HEK293T (cell line): ENCODE measurements at regions not wholly inside any gene's neighbourhood (a gene's known extent, or its start where the extent isn't known, plus 50 kb on each side); places are given as distances from the start of the nearest gene placed in this dataset.

Experiments
- CTCF ChIA-PET: fragments of 350-600 bp; formaldehyde crosslinking; extraction: SDS; loops from one replicate; lab custom pipeline; 2021; ENCODE audit warnings: antibody characterized with exemption, inconsistent platforms; lab: Yijun Ruan, JAX
- POLR2A ChIA-PET: fragments of 350-600 bp; formaldehyde crosslinking; extraction: SDS; loops from one replicate; lab custom pipeline; 2020; ENCODE audit warnings: antibody characterized with exemption, inconsistent platforms; lab: Yijun Ruan, JAX
- DNase-seq: peaks from one replicate; pipeline ENCODE4 v3.0.0; 2012; ENCODE audit warnings: mixed read lengths; ENCODE audit errors: extremely low spot score
- ARNT ChIP-seq: fragments of 450-650 bp; IDR thresholded peaks from 2 replicates; pipeline ENCODE4 v1.6.1; 2017; ENCODE audit warnings: mild to moderate bottlenecking
- BHLHE40 ChIP-seq: fragments of 450-650 bp; IDR thresholded peaks from 2 replicates; pipeline ENCODE4 v1.6.1; 2016; ENCODE audit warnings: mild to moderate bottlenecking, moderate library complexity, borderline replicate concordance
- CTBP1 ChIP-seq: fragments of 450-650 bp; IDR thresholded peaks from 2 replicates; pipeline ENCODE4 v1.6.1; 2016; ENCODE audit warnings: borderline replicate concordance
- ELF4 ChIP-seq: fragments of 450-650 bp; IDR thresholded peaks from 2 replicates; pipeline ENCODE4 v1.6.1; 2017; ENCODE audit warnings: antibody characterized with exemption
- FOXA1 ChIP-seq: fragments of 450-650 bp; IDR thresholded peaks from 2 replicates; pipeline ENCODE4 v1.6.1; 2016; ENCODE audit warnings: mild to moderate bottlenecking
- FOXK2 ChIP-seq: fragments of 450-650 bp; IDR thresholded peaks from 2 replicates; pipeline ENCODE4 v1.6.1; 2016; ENCODE audit warnings: mild to moderate bottlenecking
- FOXM1 ChIP-seq: fragments of 450-650 bp; IDR thresholded peaks from 2 replicates; pipeline ENCODE4 v1.6.1; 2017; ENCODE audit warnings: mild to moderate bottlenecking, borderline replicate concordance
- HDGF ChIP-seq: fragments of 450-650 bp; IDR thresholded peaks from 2 replicates; pipeline ENCODE4 v1.6.1; 2017; ENCODE audit warnings: antibody characterized with exemption, borderline replicate concordance
- L3MBTL2 ChIP-seq: fragments of 450-650 bp; conservative IDR thresholded peaks from 2 replicates; pipeline ENCODE4 v1.6.1; 2016; ENCODE audit warnings: mild to moderate bottlenecking
- LEF1 ChIP-seq: fragments of 450-650 bp; IDR thresholded peaks from 2 replicates; pipeline ENCODE4 v1.6.1; 2017; ENCODE audit warnings: mild to moderate bottlenecking, borderline replicate concordance
- NFRKB ChIP-seq: fragments of 450-650 bp; IDR thresholded peaks from 2 replicates; pipeline ENCODE4 v1.6.1; 2016; ENCODE audit warnings: mild to moderate bottlenecking, moderate library complexity
- SP1 ChIP-seq: fragments of 450-650 bp; IDR thresholded peaks from 2 replicates; pipeline ENCODE4 v1.6.1; 2017
- SUZ12 ChIP-seq: fragments of 450-650 bp; IDR thresholded peaks from 2 replicates; pipeline ENCODE4 v1.6.1; 2016; ENCODE audit warnings: mild to moderate bottlenecking
- TARDBP ChIP-seq: fragments of 450-650 bp; IDR thresholded peaks from 2 replicates; pipeline ENCODE4 v1.6.1; 2016
- ZNF384 ChIP-seq: fragments of 450-650 bp; IDR thresholded peaks from 2 replicates; pipeline ENCODE4 v1.6.1; 2016
- TF ChIP-seq, protein P1 (sequence below): fragments of 450-650 bp; IDR thresholded peaks from 2 replicates; pipeline ENCODE4 v1.6.1; 2016

DNA sequence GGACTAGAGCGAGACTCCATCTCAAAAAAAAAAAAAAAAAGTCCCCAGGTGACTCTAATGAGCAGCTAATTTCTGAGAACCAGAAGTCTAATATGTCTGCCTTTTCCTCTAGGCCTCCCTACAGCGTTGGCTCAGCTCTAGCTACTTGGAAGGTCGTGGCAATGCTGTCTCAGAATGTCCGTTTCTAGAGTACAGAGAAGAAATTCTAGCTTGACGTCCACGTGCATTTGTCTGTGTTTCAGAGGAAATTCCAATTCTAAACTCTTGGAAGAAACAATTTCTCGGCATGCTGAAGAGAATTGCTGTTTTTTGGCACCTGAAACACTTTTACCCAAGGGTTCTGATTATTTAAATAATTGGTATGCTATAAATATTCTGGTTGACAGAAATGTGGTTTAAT is 78.8 kb downstream of the SOX2 start:
- no peak for DNase-seq
- CTCF ChIA-PET, result no interaction called here
- POLR2A ChIA-PET, result no interaction called here
- TF ChIP-seq SUZ12, result no peak
- no peak for TF ChIP-seq L3MBTL2
- TF ChIP-seq FOXM1, result no peak
- TF ChIP-seq, protein P1, sequence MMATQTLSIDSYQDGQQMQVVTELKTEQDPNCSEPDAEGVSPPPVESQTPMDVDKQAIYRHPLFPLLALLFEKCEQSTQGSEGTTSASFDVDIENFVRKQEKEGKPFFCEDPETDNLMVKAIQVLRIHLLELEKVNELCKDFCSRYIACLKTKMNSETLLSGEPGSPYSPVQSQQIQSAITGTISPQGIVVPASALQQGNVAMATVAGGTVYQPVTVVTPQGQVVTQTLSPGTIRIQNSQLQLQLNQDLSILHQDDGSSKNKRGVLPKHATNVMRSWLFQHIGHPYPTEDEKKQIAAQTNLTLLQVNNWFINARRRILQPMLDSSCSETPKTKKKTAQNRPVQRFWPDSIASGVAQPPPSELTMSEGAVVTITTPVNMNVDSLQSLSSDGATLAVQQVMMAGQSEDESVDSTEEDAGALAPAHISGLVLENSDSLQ, result no peak
- TF ChIP-seq SP1, result no peak
- TF ChIP-seq TARDBP, result no peak
- no peak for TF ChIP-seq FOXK2
- no peak for TF ChIP-seq FOXA1
- no peak for TF ChIP-seq CTBP1
- no peak for TF ChIP-seq HDGF
- TF ChIP-seq ARNT, result no peak

DNA sequence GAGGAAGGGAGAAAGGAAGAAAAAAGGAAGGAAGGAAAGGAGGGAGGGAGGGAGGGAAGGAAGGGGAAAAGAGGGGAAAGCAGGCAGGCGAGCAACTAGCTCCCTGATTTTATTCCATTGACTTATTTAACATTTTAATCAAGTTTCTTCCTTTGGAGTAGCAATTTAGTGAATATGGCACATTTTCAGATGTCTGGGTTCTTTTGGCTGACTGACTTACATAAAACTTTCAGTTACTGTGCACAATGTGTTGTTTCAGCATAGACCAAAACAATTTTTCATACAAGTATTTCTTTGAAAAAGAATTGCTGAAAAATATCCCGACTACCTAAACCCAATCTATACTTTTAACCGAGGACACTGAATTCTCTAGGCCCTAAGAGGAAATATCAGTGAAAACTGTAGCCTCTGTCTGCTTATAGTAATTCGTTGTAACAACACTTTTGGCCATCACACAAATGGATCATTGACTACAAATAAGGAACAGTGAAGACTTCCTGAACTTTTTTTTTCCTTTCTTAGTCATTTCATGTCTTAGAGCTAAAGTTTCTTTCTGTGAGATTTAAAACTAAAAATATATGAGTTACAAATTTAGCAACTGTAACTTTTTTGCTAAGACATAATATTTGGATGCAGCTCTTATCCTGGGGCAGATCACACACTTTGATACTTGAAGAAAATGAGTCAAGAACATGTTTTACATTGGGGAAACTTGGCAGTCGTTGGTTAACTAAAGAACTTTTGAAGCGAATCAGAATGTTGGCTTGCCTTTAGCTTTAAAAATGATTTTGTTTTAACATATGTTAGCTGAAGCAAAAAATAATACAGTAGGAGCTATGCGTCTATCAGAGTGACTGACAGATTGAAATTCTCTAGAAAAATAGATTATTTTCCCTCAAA is 79.6 kb downstream of the SOX2 start:
- CTCF ChIA-PET, result interaction anchor here (0.6 kb wide), 1 partner anchor 464 kb away, joined by 3 read pairs; no protein-coding TSS in a partner anchor
- POLR2A ChIA-PET, result no interaction called here
- no peak for TF ChIP-seq ELF4
- TF ChIP-seq, protein P1, result no peak
- no peak for TF ChIP-seq NFRKB
- no peak for TF ChIP-seq SUZ12
- no peak for TF ChIP-seq BHLHE40
- no peak for TF ChIP-seq FOXA1
- TF ChIP-seq ARNT, result no peak
- no peak for TF ChIP-seq L3MBTL2
- no peak for TF ChIP-seq ZNF384
- TF ChIP-seq TARDBP, result no peak
- TF ChIP-seq FOXK2, result no peak
- TF ChIP-seq CTBP1, result no peak
- no peak for TF ChIP-seq HDGF
- no peak for TF ChIP-seq SP1
- no peak for TF ChIP-seq LEF1
- TF ChIP-seq FOXM1, result no peak
- DNase-seq, result no peak

DNA sequence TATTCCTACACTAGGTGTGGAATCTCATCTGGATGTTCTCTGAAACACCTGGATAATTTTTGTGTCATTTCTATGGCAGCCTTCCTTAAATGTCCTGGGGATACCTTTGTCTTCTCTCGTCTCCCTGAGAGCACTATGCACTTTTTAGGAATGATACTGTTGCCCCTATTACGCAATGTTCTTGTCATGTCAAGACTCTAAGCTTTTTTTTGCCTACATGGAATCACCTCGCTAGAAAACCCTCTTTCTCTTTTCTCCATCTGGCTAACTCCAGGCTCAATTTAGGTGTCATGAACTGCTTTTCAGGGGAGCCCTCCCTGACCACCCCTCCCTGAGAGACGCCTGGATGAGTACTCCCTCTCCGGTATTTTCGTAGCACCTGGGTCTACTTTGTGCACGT is 81.3 kb downstream of the SOX2 start:
- TF ChIP-seq HDGF (no peak), FOXM1 (no peak), ARNT (no peak), SP1 (no peak), FOXA1 (no peak), TARDBP (no peak), L3MBTL2 (no peak), ELF4 (no peak), ZNF384 (no peak), FOXK2 (no peak), LEF1 (no peak), BHLHE40 (no peak), NFRKB (no peak), SUZ12 (no peak), CTBP1 (no peak)
- TF ChIP-seq, protein P1, result no peak
- DNase-seq, result no peak
- ChIA-PET POLR2A (no interaction called here), CTCF (no interaction called here)

DNA sequence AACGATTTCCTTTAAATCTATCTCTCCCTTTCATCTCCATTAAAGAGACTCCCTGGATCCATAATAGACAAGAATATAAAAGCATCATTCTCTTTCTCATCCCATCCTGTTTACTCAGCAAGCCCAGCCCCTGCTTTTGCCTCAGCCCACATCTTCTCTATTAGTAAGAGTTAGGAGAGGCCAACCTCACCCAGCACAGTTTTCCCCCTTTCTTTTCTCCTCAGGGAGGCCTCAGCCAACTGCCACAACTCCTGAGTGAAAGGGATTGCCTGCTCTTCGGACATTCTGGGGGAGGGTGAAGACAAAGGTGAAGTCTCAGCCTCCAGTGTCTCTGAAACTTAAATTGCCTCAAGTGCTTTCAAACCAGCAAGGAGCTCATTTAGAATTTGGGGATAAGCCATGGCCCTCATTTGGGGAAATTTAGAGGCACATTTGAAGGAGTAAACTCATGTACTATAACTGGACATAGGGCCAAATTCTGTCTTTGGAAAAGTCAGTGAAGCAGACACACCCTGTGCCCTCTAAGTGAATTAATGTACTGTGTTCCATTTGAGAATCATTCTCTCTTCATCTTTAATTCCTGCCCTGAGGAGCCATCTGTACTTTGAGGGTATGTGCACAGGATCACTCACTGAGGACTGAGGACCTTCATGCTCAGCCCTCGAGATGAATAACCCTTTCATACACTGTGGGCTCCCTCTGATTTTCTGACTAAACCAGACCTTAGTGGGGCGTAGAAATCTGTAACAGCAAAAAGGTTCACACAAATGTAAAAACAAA is 82.5 kb downstream of the SOX2 start:
- TF ChIP-seq FOXA1 (no peak), SP1 (no peak), L3MBTL2 (no peak), BHLHE40 (no peak), SUZ12 (no peak), TARDBP (no peak), NFRKB (no peak), ARNT (no peak), FOXK2 (no peak), ELF4 (no peak)
- TF ChIP-seq, protein P1, result no peak
- ChIA-PET CTCF (no interaction called here), POLR2A (no interaction called here)
- no peak for DNase-seq

DNA sequence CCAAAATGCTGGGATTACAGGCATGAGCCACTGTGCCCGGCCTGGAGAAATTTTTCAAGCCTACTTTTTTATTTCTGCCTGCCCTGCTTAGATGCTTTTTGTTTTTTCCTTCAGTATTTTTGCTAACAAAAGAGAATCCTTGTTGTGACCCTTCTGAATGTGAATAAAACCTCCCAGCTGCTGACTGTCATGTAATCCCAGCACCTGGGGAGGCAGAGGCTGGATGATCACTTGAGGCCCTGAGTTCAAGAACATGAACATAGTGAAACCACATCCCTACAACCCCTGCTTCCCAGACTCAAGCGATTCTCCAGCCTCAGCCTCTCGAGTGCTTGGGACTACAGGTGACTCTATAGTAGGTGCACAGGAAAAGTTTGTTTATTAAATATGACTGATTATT is 84.9 kb downstream of the SOX2 start:
- TF ChIP-seq HDGF (no peak), LEF1 (no peak), BHLHE40 (no peak), SP1 (no peak), FOXK2 (no peak), SUZ12 (no peak), ELF4 (no peak), ZNF384 (no peak), TARDBP (no peak), FOXA1 (no peak)
- TF ChIP-seq, protein P1, result no peak
- ChIA-PET POLR2A (no interaction called here), CTCF (no interaction called here)
- no peak for DNase-seq
